Ramos (cell line): ENCODE measurements at regions not wholly inside any gene's neighbourhood (a gene's known extent, or its start where the extent isn't known, plus 50 kb on each side); places are given as distances from the start of the nearest gene placed in this dataset.

Experiments used
- in situ Hi-C: fragments of 300-500 bp; cut with MboI; formaldehyde crosslinking; loops from one replicate; pipeline ENCODE4 v1.14.3; 2022; ENCODE audit warnings: low sequenced_read_pairs; ENCODE audit not compliant: unreplicated experiment

DNA sequence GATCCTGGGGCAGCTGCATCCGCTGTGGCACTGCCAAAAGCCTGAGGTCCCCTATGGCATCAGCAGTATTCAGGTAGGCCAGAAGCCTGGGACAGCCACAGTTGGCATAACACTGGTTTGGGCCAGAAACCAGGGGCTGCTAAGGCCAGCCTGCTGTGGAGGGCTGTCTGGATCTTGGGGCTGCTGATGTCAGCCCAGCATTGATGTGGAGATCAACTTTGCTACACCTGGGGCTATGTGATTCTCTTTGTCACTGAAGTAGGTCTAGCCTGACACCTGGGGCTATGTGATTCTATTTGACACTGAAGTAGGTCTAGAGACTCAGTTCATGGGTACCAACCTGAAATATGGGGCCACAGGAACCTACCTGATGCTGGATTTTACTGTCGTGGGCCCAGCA lies 411.5 kb downstream of the RASEF start:
- in situ Hi-C loops = no loop called here

DNA sequence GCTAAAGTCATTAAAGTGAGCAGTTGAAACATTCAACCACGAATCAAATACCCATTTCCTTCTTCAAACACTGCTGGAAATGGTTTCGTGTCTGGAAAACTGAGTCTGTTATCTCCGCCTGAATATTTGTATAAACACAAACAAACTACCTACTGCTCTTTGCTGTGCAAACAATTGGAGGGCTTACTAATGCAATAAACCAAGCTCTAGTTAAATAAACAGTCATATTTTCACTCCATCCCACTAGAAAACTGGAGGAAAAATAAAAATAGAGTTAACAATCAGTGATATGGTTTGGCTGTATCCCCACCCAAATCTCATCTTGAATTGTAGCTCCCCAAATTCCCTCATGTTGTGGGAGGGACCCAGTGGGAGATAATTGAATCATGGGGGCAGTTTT lies 397.6 kb downstream of the RASEF start:
- in situ Hi-C loops = no loop called here

DNA sequence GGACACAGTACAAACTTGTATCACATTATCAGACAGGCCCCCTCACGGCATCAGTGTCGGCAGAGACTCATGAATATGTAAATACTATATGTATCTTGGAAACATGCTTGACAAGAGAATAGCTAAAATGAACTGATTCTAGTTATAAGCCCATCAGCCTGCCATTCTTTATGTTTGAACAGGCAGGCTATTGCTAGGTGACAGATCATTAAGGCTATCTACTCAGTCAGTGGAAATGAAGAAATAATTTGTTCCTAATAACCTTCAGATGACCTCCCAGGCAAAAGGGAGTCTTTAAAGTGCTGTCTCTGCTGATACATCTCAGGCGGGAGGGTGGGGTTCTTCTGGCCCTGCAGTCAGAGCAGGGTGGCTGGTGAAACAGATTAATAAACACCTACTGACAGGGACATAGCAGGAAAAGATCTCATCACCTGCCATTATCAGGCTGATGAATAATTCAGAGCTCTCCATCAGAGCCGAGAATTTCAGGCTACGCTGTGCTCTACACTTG lies 394.2 kb downstream of the RASEF start:
- in situ Hi-C loops = no loop called here

DNA sequence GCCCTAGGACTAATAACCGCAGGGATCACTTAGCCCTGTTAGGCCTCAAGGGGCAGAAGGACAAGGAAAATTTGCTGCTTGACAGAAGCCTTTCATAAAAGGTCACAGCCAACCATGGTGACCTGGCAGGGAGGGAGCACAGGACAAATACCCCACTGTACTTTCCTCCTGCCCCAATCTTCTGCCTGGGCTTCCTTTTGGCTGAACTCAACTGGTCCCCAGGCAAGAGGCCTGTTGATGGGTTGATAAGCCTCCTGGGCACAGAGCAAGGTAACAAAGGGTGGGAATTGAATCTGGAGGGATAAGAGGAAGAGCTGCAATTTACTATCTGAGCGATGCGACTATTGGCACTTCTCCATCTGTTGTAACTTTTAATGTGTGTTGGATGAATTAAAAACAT lies 392.9 kb downstream of the RASEF start:
- in situ Hi-C loops = no loop called here

DNA sequence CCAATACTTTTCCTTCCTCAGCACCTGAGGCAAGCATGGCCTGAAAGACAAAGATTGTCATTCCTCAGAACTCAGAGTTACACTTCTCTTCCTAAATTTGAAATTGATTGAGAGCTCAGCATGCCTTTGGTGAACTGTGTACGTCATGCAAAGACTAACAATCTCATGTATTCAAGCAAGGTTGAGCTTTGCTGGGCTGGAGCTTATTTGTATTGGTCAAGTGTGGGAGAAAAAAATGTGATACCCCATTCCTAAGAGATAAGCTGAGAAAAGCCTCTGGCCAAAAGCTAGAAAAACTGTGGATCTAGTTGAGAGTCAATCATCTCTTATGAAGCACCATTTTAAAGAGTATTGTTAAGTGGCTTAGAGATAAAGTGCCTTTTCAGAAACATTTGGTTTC lies 392.2 kb downstream of the RASEF start:
- in situ Hi-C loops = no loop called here

DNA sequence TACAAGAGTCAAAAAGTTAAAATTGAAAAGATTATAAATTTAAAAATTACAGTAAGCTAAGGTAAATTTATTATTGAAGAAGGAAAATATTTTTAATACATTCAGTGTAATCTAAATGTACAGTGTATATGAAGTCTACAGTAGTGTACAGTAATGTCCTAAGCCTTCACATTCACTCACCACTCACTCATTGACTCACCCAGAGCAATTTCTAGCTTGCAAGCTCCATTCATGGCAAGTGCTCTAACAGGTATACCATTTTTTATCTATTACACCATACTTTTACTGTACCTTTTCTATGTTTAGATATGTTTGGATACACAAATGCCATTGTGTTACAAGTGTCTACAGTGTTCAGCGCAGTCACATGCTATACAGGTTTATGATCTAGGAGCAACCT lies 389.7 kb downstream of the RASEF start:
- in situ Hi-C loops = no loop called here

DNA sequence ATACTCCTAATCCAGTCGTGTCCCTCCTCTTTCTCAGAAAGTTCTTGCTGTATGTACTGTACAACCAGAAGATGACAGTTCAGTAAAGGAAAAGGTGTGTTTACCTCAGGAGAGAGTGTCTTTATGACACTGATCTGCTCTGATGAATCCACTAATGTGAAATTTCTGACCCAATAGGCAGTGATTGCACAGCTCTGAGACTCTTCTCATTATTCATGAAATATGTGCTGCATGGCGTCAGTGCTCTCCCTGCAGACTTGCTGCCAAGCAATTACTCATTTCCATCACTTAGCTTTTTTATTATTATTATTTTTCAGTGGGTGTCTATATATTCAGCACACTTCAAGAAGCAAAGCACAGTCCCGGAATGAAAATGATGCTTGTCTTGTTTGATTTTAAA lies 389.0 kb downstream of the RASEF start:
- in situ Hi-C loops = no loop called here

DNA sequence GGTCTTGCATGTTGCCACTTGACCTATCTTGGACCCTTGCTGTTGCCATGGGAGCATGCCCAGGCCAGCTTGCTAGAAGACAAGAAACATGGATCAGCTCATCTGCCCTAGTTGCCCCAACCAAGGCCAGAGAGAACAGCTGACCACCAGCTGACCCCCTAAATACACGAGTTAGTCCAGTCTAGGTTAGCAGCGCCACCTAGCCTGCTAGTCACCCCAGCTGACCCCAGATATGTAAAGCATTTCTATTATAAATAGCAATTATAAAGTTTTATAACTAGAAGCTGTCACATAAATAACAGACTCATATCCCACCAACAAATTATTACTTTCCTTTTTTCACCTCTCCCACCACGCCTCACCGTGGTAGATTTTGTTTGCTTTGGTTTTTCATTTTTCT lies 387.8 kb downstream of the RASEF start:
- in situ Hi-C loops = no loop called here

DNA sequence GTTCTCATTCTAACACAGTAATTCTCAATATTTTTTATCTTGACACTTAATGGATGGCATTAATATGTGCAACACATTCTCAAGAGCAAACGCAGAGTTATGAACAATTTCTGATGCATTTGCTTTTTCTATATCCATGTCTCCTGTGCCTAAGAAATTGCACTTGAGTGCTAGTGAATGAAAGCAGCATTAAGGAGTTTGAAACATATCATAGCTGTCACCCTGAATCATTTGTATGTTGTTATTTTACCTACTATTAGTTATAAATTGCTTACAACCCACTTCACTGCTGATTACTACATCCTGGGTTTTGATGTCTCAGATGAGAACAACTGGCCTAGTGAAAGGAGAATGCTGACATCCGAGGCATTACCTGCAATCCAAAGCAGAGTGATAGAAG lies 387.3 kb downstream of the RASEF start:
- in situ Hi-C loops = no loop called here

DNA sequence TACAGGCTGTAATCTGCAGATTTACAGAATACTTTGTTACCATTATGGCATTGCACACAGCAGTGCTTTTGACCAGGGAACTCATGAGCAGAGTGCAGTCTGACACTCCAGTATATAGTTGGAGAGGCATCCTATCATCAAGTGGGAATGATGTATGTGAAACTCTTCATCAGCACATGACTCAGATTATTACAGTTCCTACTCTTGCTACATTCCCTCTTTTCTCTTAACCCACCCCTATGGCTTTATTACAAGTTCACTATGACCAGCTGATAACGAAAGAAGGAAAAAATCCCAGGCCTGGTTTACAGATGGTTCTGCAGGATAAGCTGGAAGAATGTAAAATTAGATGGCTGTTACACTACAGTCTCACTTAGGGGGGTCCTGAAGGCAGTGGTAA lies 385.9 kb downstream of the RASEF start:
- in situ Hi-C loops = no loop called here

DNA sequence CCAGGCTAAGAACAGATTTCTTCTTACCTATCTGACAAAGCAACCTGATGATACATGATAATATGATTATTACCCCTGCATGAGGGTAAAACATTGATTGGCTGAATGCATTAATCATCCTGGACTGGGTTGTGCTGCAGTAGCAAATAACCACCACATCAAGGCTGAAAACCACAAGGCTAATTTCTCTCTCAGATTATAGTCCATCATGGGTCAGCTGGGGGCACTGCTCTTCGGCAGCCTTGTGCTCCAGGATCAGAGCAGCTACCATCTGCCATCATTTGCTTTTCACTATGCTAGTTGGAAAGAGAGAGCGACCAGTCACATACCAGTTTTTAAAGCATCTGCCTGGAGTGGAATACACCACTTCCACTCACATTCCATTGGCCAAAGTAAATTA lies 383.5 kb downstream of the RASEF start:
- in situ Hi-C loops = no loop called here

DNA sequence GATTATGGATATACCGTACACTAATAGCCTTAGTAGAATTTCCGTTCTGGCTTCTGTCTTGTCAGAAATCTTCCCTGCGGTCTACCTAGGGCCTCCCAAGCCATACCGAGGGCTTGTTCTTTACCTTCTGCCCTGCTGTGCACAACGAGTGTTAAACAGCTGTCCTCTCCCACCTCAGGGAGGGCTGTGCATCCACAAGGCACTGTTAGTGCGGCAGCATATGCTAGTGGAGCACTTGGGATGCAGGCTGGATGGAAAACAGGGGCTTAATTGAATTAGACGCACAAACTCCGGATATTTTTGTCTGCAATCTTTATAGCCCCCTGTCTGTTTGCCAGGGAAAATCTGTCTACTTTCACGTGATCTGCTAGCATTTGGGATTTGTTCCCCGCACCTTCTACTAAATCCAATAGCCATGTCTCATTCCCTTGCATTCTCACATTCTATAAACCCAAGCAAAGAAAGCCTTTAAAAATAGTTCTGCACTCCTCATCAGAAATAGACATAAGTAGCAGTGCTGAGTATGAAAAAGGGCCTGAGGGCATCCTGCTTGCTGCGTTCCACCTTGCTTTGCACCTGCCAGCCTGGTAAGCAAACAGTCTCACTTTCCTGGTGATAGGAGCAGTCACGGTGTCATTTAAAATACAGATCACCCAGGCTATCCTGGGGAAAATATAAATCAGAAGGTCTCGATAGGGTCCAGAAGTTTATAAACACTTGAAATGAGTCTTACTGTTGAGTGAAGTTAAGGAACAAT lies 382.6 kb downstream of the RASEF start:
- in situ Hi-C loops = no loop called here

DNA sequence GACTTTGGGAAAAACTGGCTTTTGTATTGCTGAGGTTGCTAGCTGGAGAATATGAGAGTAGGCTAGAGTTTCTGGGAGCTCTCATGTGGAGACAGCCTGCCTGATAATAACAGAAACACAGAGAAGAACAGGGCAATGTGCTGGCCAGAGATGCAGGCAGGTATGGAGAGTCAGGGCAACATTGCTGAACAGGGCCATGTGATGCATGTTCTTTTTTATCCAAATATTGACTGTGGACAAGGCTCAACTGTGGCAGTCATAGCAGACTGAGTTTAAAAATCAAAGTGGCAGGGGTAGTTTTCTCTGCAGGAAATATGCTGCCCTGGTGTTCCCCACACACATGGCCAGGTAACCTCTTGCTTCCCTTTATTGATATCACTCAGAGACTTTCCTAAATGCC lies 381.1 kb downstream of the RASEF start:
- in situ Hi-C loops = no loop called here

DNA sequence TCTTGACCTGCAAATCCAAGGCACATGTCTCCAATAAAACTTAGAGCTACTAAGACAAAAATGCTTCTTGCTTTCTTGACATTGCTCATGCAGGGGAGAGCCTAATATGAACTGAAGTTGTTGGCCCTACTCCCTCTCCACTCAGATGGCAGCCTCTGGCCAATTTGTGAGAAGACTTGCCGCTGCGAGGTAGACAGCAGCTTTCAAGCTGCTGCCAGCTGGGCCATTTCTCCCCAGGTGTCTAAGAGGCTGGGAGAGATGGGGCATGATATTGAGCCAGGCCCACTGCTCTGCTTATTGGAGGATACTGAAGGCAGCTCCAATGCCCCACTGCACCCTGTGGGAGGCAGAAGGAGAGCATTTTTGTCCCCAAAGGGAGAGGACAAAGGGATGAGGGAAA lies 380.5 kb downstream of the RASEF start:
- in situ Hi-C loops = no loop called here

DNA sequence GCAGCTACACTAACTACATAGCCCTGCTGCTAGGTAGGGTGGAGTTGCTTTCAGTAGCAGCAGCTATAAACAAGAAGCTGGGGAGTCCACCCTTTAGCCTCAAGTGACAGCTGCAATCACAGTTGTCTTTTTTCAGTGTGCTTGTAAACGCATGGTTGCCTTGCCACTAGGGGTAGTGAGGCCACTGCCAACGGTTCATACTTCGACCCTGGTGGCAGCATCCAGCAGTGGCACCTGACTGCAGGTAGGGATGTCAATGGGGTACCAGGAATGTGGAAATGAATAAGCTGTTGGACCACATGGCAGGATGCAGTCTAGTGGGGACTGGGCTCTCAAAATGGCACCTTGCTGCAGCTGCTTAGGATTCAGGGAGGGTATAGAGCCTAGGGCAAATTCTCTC lies 367.2 kb downstream of the RASEF start:
- in situ Hi-C loops = no loop called here

DNA sequence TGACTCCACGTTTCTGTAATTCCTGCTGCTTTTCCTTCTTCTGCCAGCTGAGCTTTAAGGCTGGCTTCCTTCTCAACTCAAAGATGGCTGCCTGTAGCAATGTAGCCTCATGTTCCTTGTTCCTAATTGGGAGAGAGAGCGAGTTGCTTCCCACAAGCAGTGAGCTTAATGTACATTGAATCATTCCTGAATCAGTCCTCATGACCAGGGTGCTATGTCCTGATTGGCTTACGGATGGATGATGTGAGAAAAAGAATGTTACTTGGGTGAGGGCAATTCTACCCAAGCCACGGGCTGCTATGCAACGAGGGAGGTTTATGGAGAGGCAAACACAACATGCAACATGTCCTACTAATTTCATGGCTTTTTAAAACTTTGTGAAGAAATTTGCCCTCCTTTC lies 356.2 kb downstream of the RASEF start:
- in situ Hi-C loops = no loop called here

DNA sequence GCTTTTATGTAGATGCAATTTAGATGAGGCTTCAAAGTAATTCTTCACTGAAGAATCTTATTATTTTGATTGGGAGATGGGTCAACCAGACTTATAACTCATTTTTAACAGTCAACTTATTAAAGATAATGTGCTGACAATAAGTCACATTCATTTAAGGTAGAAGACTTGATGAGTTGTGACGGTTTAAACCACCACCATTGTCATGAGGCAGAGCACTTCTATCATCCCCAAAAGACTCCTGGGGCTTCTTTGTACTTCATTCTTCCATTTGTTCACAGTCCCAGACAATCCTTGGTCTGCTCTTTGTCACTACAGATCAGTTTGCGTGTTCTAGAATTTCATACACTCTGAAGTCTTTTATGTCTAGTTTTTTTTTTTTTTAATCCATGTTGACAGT lies 346.1 kb downstream of the RASEF start:
- in situ Hi-C loops = no loop called here

DNA sequence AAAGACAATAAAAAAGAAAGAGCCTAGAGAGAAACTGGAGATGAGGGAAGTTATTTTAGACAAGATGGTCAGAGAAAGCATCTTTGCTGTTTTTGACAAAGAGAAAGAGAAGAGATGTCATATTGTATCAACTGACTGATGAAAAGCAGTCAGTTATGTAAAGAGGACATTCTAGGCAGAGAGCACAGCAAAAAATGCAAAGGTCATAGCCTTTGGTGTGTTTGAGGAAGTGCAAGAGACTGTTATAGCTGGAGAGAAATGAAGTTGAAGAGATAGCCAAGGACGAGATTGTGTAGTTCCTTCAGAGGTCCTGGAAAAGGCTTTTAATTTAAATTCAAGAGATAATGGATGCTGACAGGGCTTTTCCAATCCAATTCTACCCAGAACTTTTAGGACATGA lies 342.4 kb downstream of the RASEF start:
- in situ Hi-C loops = no loop called here

DNA sequence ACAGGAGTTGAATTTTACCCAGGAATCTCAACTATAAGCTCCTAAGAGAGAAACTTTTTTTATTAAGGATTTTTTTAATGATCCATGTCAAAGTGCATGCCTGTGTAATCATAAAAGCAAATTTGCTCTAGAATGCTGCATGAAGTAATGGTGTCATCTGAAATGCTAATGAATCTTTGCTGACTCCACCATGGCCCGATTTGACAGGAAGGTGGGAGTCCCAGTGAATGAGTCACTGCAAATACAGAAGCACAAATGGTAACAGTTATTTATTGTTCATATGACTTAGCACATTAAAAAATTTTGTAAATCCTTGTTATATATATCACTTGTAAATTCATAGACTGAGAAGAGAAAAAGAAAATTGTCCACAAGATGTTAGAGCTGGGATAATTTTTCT lies 341.3 kb downstream of the RASEF start:
- in situ Hi-C loops = no loop called here

DNA sequence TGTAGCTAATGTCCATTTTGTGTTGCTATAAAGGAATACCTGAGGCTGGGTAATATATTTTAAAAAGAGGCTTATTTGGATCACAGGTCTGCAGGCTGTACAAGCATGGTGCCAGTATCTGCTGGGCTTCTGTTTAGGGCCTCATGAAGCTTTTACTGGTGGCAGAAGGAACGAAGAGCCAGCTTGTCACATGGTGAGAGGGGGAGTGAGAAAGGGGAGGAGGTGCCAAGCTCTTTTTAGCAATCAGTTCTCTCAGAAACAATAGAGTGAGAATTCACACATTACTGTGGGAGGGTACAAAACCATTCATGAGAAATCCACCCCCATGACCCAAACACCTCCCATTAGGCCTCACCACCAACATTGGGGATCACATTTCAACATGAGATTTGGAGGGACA lies 340.9 kb downstream of the RASEF start:
- in situ Hi-C loops = no loop called here

DNA sequence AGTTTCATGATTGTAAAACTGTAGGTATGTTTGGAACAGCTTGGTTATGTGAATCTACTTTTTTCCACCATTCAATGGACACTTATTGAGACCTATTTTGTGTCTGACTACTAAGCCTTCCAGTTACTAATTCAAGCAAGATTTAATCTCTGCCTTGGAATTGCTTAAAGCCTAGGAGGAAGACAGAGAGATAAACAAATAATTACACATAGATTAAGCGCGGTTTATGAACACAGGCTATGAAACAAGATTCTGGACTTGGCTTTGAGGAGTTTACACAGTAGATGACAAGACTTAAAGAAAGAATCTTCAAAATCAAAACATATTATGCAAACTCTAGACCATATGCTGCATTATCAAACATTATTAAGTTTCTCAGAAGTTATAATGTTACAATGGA lies 340.4 kb downstream of the RASEF start:
- in situ Hi-C loops = no loop called here

DNA sequence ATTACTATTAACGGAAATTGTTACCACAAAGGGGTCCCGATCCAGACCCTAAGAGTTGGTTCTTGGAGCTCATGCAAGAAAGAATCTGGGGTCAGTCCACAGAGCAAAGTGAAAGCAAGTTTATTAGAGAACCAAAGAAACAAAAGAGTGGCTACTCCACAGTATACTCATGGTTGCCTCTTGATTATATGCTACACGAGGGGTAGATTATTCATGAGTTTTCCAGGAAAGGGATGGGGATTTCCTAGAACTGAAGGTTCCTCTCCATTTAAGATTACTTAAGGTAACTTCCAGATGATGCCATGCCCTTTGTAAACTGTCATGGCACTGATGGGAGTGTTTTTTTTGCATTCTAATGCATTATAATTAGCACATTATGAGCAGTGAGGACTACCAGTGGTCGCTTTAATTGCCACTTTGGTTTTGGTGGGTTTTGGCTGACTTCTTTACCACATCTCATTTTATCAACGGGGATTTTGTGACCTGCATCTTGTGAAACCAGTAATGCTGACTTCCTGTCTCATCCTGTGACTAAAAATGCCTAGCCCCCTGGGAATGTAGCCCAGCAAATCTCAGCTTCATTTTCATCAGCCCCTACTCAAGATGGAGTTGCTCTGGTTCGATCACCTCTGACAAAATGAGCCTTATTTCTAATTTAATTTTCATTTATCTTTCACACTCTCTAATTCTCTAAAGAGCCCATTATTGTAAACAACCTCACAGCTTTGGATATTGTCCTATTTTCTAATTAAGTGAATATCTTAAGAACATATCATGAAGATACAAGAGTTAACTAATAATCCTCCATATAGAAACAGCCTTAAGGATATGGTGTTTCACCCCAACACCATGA lies 336.3 kb downstream of the RASEF start:
- in situ Hi-C loops = no loop called here
